ENCODE measurements at regions not wholly inside any gene's neighbourhood (a gene's known extent, or its start where the extent isn't known, plus 50 kb on each side); places are given as distances from the start of the nearest gene placed in this dataset.

DNA sequence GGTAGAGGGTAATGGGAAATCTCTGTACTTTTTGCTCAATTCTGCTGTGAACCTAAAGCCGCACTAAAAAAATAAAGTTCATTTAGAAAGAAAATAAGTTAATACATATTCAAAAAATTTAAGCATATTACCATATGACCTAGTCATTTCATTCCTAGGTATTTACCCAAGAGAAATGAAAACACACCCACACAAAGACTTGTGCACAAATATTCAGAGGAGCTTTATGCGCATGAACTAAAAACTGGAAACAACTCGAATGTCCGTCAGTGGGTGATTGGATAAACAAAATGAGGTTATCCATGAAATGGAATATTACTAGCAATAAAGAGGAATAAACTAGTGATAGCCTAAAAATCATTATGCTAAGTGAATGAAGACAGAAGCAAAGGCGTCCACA, 62.6 kb upstream of the ZNRF2 start:
- ChIA-PET CTCF (ENCODE audit: unreplicated experiment) (no interaction called here), POLR2A (interaction anchor here (1.9 kb wide), 1 partner anchor 13 kb away, joined by 5 read pairs; no protein-coding TSS in a partner anchor)
- H3K36me3 ChIP-seq (ENCODE audit: insufficient read depth, low read length): no peaks in the 10 kb centered on the region; the same call in 1 of the 2 replicates
- no peak for DNase-seq (ENCODE audit: low spot score)
- H3K4me3 ChIP-seq (ENCODE audit: low read depth, low read length, poor library complexity, severe bottlenecking): no peak overlapping the region
- no peak overlapping the region for H3K4me2 ChIP-seq (ENCODE audit: low read length)
- H3K4me1 ChIP-seq (ENCODE audit: insufficient read depth, low read length, poor library complexity, severe bottlenecking): peaks cover 21% of the 10 kb centered on the region
- no peaks in the 10 kb centered on the region for H3K79me2 ChIP-seq (ENCODE audit: insufficient read depth, low read depth, low read length)
- H4K20me1 ChIP-seq (ENCODE audit: insufficient read depth, low read length): no peaks in the 10 kb centered on the region
- BruUV-seq (replicated peaks): no TSS peak
- intact Hi-C loops (cut with micrococcal nuclease; ENCODE audit: unreplicated experiment): no loop called here
- no peak overlapping the region for H3K27ac ChIP-seq (ENCODE audit: low read depth, low read length, poor library complexity, severe bottlenecking)
- no peak overlapping the region for H2AFZ ChIP-seq (ENCODE audit: low read length)
- TF ChIP-seq EZH2phosphoT487 (IDR thresholded peaks at IDR 0.05; ENCODE audit: borderline replicate concordance, low read depth, low read length): no peak
- TF ChIP-seq, protein P1, sequence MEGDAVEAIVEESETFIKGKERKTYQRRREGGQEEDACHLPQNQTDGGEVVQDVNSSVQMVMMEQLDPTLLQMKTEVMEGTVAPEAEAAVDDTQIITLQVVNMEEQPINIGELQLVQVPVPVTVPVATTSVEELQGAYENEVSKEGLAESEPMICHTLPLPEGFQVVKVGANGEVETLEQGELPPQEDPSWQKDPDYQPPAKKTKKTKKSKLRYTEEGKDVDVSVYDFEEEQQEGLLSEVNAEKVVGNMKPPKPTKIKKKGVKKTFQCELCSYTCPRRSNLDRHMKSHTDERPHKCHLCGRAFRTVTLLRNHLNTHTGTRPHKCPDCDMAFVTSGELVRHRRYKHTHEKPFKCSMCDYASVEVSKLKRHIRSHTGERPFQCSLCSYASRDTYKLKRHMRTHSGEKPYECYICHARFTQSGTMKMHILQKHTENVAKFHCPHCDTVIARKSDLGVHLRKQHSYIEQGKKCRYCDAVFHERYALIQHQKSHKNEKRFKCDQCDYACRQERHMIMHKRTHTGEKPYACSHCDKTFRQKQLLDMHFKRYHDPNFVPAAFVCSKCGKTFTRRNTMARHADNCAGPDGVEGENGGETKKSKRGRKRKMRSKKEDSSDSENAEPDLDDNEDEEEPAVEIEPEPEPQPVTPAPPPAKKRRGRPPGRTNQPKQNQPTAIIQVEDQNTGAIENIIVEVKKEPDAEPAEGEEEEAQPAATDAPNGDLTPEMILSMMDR (conservative IDR thresholded peaks at IDR 0.05; ENCODE audit: low read length): no peak
- H3K9me3 ChIP-seq (ENCODE audit: low read length): peaks cover 23% of the 10 kb centered on the region; the same call in 1 of the 2 replicates
- no peaks in the 10 kb centered on the region for H3K9me2 ChIP-seq (ENCODE audit: insufficient read depth, low read length)

DNA sequence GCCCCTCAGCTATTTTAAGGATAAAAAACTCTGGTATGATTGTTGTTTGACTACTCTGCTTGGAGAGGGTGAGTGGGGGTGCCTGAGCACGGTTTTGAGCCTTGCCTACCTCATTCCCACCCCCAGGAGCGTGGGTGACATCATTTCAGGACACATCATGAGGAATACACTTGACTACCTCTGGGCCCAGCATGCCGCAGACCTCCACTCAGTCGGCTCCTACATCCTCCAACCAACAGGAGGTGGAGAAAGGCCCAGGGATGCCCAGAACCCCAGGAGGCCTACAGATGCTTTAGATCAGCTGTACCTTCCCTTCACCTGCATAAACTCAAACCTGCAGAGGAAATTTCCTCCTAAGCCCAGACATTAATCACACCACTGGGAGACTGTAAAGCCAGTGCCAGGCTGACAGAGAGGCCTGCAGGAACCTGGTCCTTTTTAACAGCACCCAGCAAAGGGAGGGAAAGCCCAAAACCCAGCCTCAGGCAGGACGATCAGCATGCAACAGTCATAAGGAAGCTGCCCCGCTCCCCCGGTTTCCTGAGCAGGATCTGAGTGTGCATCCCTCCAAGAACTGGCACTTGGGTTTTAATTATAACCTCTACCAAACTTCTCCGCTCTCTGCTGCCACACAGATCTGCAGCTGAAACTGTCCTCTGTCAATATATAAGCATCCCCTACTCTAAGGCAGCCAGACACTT, 61.7 kb upstream of the ZNRF2 start:
- ChIA-PET POLR2A (interaction anchor here (1.1 to 1.9 kb wide), 2 partner anchors 14 to 41 kb away, joined by 3 to 5 read pairs; no protein-coding TSS in a partner anchor), CTCF (ENCODE audit: unreplicated experiment) (no interaction called here)
- Histone ChIP-seq H3K9me3 (ENCODE audit: low read length) (peaks cover 23% of the 10 kb centered on the region; the same call in 1 of the 2 replicates), H3K36me3 (ENCODE audit: insufficient read depth, low read length) (no peaks in the 10 kb centered on the region; the same call in 1 of the 2 replicates), H3K4me3 (ENCODE audit: low read depth, low read length, poor library complexity, severe bottlenecking) (no peak overlapping the region), H3K4me2 (ENCODE audit: low read length) (no peak overlapping the region), H3K9me2 (ENCODE audit: insufficient read depth, low read length) (no peaks in the 10 kb centered on the region), H3K4me1 (ENCODE audit: insufficient read depth, low read length, poor library complexity, severe bottlenecking) (peaks cover 21% of the 10 kb centered on the region), H4K20me1 (ENCODE audit: insufficient read depth, low read length) (no peaks in the 10 kb centered on the region), H3K27ac (ENCODE audit: low read depth, low read length, poor library complexity, severe bottlenecking) (no peak overlapping the region), H3K79me2 (ENCODE audit: insufficient read depth, low read depth, low read length) (no peaks in the 10 kb centered on the region), H2AFZ (ENCODE audit: low read length) (no peak overlapping the region)
- intact Hi-C loops (cut with micrococcal nuclease; ENCODE audit: unreplicated experiment): no loop called here
- DNase-seq (ENCODE audit: low spot score): no peak
- no TSS peak for BruUV-seq (replicated peaks)
- TF ChIP-seq, protein P1 (conservative IDR thresholded peaks at IDR 0.05; ENCODE audit: low read length): no peak
- no peak for TF ChIP-seq EZH2phosphoT487 (IDR thresholded peaks at IDR 0.05; ENCODE audit: borderline replicate concordance, low read depth, low read length)

DNA sequence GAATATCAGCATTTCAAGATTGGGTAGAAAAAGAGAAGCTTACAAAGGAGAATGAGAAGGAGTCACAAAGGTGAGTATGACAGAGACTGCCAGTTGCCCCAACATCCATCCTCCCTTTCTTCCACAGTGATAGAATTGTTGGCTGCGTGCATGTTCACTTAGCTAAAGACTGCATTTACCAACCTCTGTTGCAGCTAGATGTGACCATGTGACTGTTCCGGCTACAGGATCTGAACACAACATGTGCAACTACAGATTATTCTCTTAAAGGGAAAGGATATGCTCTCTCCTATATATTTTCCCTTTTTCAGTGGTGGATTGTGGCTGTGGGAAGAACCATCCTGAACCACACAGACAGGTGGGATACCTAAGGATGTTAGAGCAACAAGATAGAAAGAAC, 60.5 kb upstream of the ZNRF2 start:
- POLR2A ChIA-PET: interaction anchor here (1.1 to 1.2 kb wide), 2 partner anchors 8 to 42 kb away, joined by 3 to 5 read pairs; no protein-coding TSS in a partner anchor
- no peak overlapping the region for H3K4me2 ChIP-seq (ENCODE audit: low read length)

More for the DNA sequence above, 60.5 kb upstream of the ZNRF2 start:
- CTCF ChIA-PET (ENCODE audit: unreplicated experiment): no interaction called here
- H2AFZ ChIP-seq (ENCODE audit: low read length): no peak overlapping the region
- no peak for DNase-seq (ENCODE audit: low spot score)
- no peaks in the 10 kb centered on the region for H3K9me2 ChIP-seq (ENCODE audit: insufficient read depth, low read length)
- H3K36me3 ChIP-seq (ENCODE audit: insufficient read depth, low read length): no peaks in the 10 kb centered on the region; the same call in 1 of the 2 replicates
- H3K9me3 ChIP-seq (ENCODE audit: low read length): peaks cover 23% of the 10 kb centered on the region; the same call in 1 of the 2 replicates
- intact Hi-C loops (cut with micrococcal nuclease; ENCODE audit: unreplicated experiment): no loop called here
- no peaks in the 10 kb centered on the region for H3K79me2 ChIP-seq (ENCODE audit: insufficient read depth, low read depth, low read length)
- no peak overlapping the region for H3K4me3 ChIP-seq (ENCODE audit: low read depth, low read length, poor library complexity, severe bottlenecking)
- H4K20me1 ChIP-seq (ENCODE audit: insufficient read depth, low read length): no peaks in the 10 kb centered on the region
- peaks cover 21% of the 10 kb centered on the region for H3K4me1 ChIP-seq (ENCODE audit: insufficient read depth, low read length, poor library complexity, severe bottlenecking)
- no TSS peak for BruUV-seq (replicated peaks)
- TF ChIP-seq, protein P1 (conservative IDR thresholded peaks at IDR 0.05; ENCODE audit: low read length): no peak
- TF ChIP-seq EZH2phosphoT487 (IDR thresholded peaks at IDR 0.05; ENCODE audit: borderline replicate concordance, low read depth, low read length): no peak
- no peak overlapping the region for H3K27ac ChIP-seq (ENCODE audit: low read depth, low read length, poor library complexity, severe bottlenecking)

Data from OCI-LY7 (cell line).